Hepatocyte (in vitro differentiated cells): ENCODE measurements at regions not wholly inside any gene's neighbourhood (a gene's known extent, or its start where the extent isn't known, plus 50 kb on each side); places are given as distances from the start of the nearest gene placed in this dataset.

Experiments used
- CTCF ChIP-seq: fragments of 200-600 bp; sonication (generic); IDR thresholded peaks from 2 replicates; pipeline ENCODE4 v1.5.1; 2016; ENCODE audit warnings: antibody characterized with exemption, mild to moderate bottlenecking; ENCODE audit not compliant: poor library complexity
- EZH2 ChIP-seq: fragments of 200-600 bp; sonication (generic); IDR thresholded peaks from 2 replicates; pipeline ENCODE4 v1.6.1; 2016; ENCODE audit warnings: antibody characterized with exemption, mild to moderate bottlenecking, borderline replicate concordance

GRCh38 chr2:150387586-150388288 is 99.7 kb downstream of the RND3 start:
- no peak for TF ChIP-seq CTCF
- no peak for TF ChIP-seq EZH2
